Fibroblast of skin of right biceps (primary cell): ENCODE measurements at regions not wholly inside any gene's neighbourhood (a gene's known extent, or its start where the extent isn't known, plus 50 kb on each side); places are given as distances from the start of the nearest gene placed in this dataset.
A peak's percentile ranks its signal among the peaks of the same experiment; 100 is the strongest.
"Not testable (repeated sequence)": the region's sequence is repeated elsewhere in the genome, so short reads cannot be mapped to it uniquely, and the experiment has no call there.

Experiments
- DNase-seq: peaks from one replicate; pipeline ENCODE4 v3.0.0-alpha.2; 2013

DNA sequence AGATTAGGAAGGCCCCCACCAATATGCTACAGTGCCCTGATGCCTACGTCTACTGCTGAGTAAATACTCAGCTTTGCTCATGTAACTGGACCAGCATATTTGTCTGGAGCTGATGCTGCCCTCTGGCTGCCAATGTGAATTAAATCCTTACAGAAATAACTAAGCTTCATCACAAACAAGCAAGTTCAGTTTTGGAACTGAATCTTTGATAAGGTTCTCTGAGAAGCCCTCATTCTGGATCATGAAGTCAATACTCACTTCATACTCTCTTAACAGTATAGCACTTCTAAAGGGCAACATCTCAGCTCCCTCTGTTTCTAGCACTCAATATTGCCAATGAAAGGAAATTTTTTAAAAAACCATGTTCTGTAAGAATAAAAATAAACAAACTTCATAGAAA is 246.7 kb downstream of the ETV1 start:
- peak; percentile 46 for DNase-seq

DNA sequence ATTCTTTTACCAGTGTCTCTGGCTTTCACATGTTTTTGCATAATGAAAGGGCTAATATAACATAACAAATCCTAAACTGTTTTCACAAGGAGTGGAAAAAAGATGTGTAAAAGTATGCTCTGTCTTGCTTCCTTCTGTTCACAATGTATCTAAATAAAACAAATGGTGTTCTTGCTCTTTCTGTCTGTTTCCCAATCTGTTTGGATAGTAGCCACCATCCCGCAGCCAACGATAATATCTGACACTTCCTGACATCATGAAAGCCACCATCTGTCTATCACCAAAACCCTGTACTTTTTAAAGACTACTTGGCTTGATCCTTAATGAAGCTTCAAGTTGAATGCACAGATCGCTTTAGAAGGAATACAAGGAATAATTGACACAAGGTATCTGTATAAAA is 246.2 kb downstream of the ETV1 start:
- peak; percentile 15 for DNase-seq

GRCh38 chr7:13745530-13745929 is 243.9 kb downstream of the ETV1 start:
- no peak for DNase-seq

DNA sequence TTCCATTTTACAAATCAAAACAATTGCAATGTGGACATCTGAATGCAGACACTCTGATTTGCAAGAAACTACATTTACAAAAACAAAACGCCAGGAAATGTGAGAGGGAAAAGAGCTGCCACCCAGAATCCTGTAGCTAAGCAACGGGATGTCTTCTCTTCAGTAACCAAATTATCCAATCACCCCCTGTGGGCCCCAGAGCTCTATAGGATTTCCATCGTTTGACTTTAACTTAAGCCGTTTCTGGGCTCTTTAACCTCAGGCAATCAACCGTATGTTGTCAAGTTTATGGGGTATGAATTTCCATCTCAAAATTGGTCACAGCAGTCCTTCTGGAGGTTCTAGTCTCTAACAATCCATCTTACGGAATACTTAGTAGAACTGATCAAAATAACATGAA is 240.5 kb downstream of the ETV1 start:
- no peak for DNase-seq

DNA sequence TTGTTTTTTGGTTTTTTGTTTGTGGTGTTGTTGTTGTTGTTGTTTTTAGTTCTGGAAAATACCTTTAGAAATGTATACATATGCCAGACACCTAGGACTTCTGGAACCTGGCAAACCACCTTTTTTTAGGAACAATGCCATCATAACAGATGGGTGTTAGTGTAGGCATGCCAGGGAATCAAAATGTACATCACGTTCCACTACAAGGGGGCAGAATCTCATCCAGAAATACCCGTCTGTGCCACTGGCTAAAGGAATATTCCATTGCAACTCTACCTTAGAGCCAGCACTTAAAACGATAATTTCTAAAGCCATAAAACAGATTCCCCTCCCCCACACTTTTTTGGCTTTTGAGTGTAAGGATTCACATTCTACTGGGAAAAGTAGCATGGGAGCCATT is 239.8 kb downstream of the ETV1 start:
- DNase-seq: no peak

DNA sequence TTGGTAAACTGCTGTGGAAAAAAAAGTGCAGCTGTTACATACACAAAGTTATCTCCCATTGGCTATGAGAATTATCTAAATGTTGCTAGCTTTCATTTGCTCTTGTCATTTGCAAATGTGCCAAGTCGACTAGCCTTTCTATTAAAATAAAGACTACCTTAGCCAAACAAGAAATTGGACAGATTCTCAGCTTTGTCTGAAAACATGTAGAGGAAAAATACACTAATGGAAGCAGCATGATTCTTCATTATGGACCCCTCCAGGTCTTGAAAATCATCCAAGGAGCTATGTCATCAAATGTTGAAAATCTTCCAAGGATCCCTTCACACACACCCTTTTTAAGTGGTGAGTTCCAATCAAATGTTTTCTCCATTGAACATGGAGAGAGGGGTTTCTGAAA is 237.7 kb downstream of the ETV1 start:
- DNase-seq: no peak

GRCh38 chr7:13757841-13758240 is 231.6 kb downstream of the ETV1 start:
- DNase-seq: no peak

DNA sequence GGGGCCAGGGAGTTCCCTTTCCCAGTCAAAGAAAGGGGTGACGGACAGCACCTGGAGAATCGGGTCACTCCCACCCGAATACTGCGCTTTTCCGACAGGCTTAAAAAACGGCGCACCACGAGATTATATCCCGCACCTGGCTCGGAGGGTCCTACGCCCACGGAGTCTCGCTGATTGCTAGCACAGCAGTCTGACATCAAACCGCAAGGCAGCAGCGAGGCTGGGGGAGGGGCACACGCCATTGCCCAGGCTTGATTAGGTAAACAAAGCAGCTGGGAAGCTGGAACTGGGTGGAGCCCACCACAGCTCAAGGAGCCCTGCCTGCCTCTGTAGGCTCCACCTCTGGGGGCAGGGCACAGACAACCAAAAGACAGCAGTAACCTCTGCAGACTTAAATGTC is 223.6 kb downstream of the ETV1 start:
- DNase-seq: not testable (repeated sequence)

- DNase-seq: peak; percentile 12
Measured at GRCh38 chr7:13770305-13770704, 219.2 kb downstream of the ETV1 start.

- DNase-seq: no peak
Measured at GRCh38 chr7:13774976-13775375, 214.5 kb downstream of the ETV1 start.

GRCh38 chr7:13777242-13777641 is 212.2 kb downstream of the ETV1 start:
- no peak for DNase-seq

DNA sequence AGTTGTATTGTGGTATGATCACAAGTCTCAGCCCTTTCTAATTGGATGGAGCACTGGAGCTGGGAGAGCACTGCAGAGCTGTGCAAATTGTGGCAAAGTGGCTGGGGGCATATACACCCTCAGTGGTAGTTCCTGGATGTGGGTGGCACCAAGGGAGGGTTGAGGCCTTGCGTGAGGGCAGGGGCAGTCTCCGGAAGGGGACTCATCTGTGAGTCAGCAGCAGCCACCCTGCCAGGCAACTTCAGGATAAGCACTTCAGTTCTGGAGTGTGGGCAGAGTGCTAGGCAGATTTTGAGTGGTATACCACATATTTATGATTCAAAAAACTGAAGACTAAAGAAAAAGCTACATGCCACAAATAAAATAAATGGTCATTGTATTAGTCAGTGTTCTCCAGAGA is 210.5 kb downstream of the ETV1 start:
- peak; percentile 1 for DNase-seq

DNA sequence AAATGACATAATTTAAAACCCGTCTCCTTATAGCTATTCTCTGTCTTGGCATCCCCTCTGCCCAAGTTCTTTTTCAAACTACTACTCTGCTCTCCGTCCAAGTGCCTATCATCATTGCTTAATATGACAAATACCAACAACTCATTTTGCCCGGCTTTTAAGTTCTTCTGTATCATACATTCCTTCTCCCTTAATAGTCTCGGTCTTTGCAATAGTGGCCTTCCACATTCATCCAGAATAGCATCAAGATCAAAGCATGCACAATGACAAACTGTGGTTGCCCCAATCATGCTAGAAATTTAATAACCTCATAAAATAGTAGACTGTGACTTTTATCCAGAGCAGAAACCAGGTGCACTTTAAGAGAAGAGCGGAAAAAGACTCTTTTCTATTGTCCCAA is 198.9 kb downstream of the ETV1 start:
- DNase-seq: no peak

- no peak for DNase-seq
Measured at GRCh38 chr7:13792208-13792607, 197.3 kb downstream of the ETV1 start.

DNA sequence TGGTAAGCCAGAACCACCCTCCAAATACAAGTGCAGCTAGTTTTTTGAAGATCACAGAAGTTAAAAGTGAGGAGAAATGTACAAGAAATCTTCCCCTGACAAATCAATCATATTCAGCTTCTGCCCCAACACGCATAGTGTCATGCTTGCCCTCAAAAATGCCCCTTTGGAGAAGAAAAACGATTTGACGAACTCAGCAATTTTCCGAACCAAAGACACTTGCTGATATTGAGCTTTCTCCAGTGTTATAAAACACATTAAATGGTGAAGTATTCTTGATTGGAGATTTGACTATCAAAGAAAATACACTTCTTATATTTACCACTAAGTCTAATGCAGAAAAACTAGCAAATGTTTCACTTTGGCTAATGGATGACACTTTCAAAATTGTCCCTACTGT is 195.5 kb downstream of the ETV1 start:
- no peak for DNase-seq

GRCh38 chr7:13794581-13794980 is 194.9 kb downstream of the ETV1 start:
- DNase-seq: peak; percentile 42

GRCh38 chr7:13797545-13797944 is 191.9 kb downstream of the ETV1 start:
- DNase-seq: no peak

- peak; percentile 81 for DNase-seq
Measured at GRCh38 chr7:13800694-13801448, 188.6 kb downstream of the ETV1 start.

- peak; percentile 7 for DNase-seq
Measured at GRCh38 chr7:13801669-13802068, 187.8 kb downstream of the ETV1 start.

DNA sequence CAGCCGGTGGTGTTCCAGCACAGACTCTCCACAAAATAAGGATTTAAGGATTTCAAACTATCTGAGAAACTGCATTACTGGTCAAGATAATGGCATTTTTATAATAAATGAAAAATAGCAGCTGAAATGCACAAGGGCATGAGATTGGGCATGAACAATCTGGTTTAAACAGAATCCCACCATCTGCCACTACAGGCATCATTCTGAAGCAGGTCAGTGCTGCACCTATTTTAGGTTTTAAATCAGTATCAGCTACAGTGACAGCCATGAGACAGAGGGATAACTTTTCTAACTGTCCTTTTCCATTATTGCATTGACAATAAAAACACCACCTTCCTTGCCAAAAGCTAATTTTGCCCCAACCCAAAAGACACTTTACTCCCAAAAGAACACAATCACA is 186.8 kb downstream of the ETV1 start:
- no peak for DNase-seq

DNA sequence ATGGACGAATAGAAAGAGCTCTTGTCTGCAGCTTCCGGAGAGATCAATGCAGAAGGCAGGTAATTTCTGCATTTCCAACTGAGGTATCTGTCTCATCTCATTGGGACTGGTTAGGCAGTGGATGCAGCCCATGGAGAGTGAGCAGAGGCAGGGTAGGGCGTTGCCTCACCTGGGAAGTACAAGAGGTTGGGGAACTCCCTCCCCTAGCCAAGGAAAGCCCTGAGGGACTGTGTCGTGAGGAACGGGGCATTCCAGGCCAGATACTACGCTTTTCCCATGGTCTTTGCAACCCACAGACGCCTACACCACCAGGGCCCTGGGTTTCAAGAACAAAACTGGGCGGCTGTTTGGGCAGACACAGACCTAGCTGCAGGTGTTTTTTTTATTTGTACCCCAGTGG is 186.3 kb downstream of the ETV1 start:
- DNase-seq: no peak

- DNase-seq: not testable (repeated sequence)
Measured at GRCh38 chr7:13806089-13806867, 183.2 kb downstream of the ETV1 start.

- not testable (repeated sequence) for DNase-seq
Measured at GRCh38 chr7:13817230-13817629, 172.2 kb downstream of the ETV1 start.

- DNase-seq: peak; percentile 66
Measured at GRCh38 chr7:13821152-13821787, 168.2 kb downstream of the ETV1 start.
